GM12878 (cell line): ENCODE measurements at regions not wholly inside any gene's neighbourhood (a gene's known extent, or its start where the extent isn't known, plus 50 kb on each side); places are given as distances from the start of the nearest gene placed in this dataset.

Experiments
- FOS ChIP-seq: IDR thresholded peaks from 3 replicates; pipeline ENCODE4 v1.6.1; 2011; ENCODE audit warnings: borderline replicate concordance; ENCODE audit not compliant: insufficient read length; ENCODE audit errors: extremely low read depth
- IKZF2 ChIP-seq, 2 experiments: fragments of 450-650 bp; IDR thresholded peaks; 2 replicates each; pipeline ENCODE4 v1.6.1; 2017; ENCODE audit warnings: mild to moderate bottlenecking in 2 of 2, moderate library complexity in 2 of 2
- MEF2B ChIP-seq: fragments of 450-650 bp; IDR thresholded peaks from 2 replicates; pipeline ENCODE4 v1.6.1; 2018; ENCODE audit warnings: mild to moderate bottlenecking, moderate library complexity; ENCODE audit not compliant: partially characterized antibody, poor library complexity, severe bottlenecking
- MTA2 ChIP-seq: fragments of 450-650 bp; IDR thresholded peaks from 2 replicates; pipeline ENCODE4 v1.6.1; 2016; ENCODE audit warnings: low read depth, mild to moderate bottlenecking, moderate library complexity
- NFIC ChIP-seq: IDR thresholded peaks from 2 replicates; pipeline ENCODE4 v1.6.1; 2012; ENCODE audit warnings: low read depth, mild to moderate bottlenecking, inconsistent platforms, low read length, moderate library complexity
- RB1 ChIP-seq: fragments of 450-650 bp; formaldehyde crosslinking; IDR thresholded peaks from 2 replicates; pipeline ENCODE4 v1.6.1; 2017; ENCODE audit warnings: mild to moderate bottlenecking, borderline replicate concordance
- RUNX3 ChIP-seq: IDR thresholded peaks from 2 replicates; pipeline ENCODE4 v1.6.1; 2012; ENCODE audit warnings: low read length, inconsistent platforms
- TF ChIP-seq, protein P1 (sequence below): fragments of 450-650 bp; IDR thresholded peaks from 2 replicates; pipeline ENCODE4 v1.6.1; 2018; ENCODE audit warnings: borderline replicate concordance, mild to moderate bottlenecking; ENCODE audit not compliant: partially characterized antibody

DNA sequence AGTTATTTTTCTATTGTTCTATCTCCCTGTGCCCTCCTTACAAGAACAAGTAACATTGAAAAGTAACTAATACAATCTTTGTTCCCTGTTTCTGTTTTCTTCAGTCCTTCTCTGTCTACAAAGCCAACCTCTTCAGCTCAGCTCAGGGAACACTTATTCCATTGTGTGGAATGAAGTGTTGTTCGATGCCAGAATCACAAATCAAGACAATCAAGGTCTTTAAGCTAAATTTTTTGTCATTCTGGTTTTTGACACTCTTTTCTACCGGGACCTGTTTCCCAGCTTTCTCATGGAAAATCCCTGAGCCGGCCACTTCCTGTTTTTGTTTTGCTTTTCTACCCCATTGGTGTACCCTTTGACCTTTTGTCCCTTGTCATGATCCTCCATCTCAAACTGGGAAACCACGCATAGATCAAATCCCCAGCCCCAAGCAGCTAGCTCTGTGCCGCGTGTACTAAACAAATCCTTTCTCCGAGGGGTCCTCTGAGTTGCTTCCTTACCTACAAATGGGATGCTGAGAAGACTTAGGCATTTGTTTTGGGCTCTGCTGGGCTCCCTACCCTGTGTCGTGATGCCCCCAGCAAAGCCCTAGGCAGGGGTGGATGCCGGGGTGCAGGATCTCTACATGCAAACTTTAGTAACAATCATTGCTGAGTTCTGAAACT is 141.8 kb downstream of the TOMM20 start (continued):
- TF ChIP-seq MEF2B (no peak), RB1 (0 out of 2 replicates have a peak, but pooled peaks have one; percentile 15), IKZF2 (IDR thresholded peaks at IDR 0.05) (peak; percentile 84 to 87), NFIC (no peak), RUNX3 (no peak), FOS (no peak), MTA2 (0 out of 2 replicates have a peak, but pooled peaks have one; percentile 54)
- TF ChIP-seq, protein P1, sequence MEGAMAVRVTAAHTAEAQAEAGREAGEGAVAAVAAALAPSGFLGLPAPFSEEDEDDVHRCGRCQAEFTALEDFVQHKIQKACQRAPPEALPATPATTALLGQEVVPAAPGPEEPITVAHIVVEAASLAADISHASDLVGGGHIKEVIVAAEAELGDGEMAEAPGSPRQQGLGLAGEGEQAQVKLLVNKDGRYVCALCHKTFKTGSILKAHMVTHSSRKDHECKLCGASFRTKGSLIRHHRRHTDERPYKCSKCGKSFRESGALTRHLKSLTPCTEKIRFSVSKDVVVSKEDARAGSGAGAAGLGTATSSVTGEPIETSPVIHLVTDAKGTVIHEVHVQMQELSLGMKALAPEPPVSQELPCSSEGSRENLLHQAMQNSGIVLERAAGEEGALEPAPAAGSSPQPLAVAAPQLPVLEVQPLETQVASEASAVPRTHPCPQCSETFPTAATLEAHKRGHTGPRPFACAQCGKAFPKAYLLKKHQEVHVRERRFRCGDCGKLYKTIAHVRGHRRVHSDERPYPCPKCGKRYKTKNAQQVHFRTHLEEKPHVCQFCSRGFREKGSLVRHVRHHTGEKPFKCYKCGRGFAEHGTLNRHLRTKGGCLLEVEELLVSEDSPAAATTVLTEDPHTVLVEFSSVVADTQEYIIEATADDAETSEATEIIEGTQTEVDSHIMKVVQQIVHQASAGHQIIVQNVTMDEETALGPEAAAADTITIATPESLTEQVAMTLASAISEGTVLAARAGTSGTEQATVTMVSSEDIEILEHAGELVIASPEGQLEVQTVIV: no peak
